IMR-90 (cell line): ENCODE measurements at regions not wholly inside any gene's neighbourhood (a gene's known extent, or its start where the extent isn't known, plus 50 kb on each side); places are given as distances from the start of the nearest gene placed in this dataset.

Experiments
- ATAC-seq: fragments of 200-7000 bp; cut with Tn5 transposase; 2 replicates; pipeline ENCODE4 v1.9.1; 2020; ENCODE audit warnings: low read depth, mild to moderate bottlenecking, moderate library complexity
- BruUV-seq: library from RNA; stranded (reverse); fragments of 400-500 nt; replicated peaks from 2 replicates; lab custom pipeline; 2021; lab: Mats Ljungman, UMichigan
- CTCF ChIA-PET: fragments of 300-600 bp; formaldehyde crosslinking; extraction: SDS; loops from one replicate; lab custom pipeline; 2021; ENCODE audit warnings: antibody characterized with exemption; lab: Yijun Ruan, JAX
- POLR2A ChIA-PET: fragments of 300-600 bp; sonication (Branson Sonifier 250); formaldehyde crosslinking; loops from one replicate; lab custom pipeline; 2022; ENCODE audit warnings: antibody characterized with exemption; ENCODE audit not compliant: unreplicated experiment; lab: Charles Lee
- DNase-seq: peaks from one replicate; pipeline ENCODE4 v3.0.0; 2013
- H2AFZ ChIP-seq: replicated peaks from 2 replicates; pipeline ENCODE3; 2013; ENCODE audit warnings: low read length, mild to moderate bottlenecking; ENCODE audit not compliant: poor library complexity
- H2AK5ac ChIP-seq: 2 replicates; pipeline ENCODE4 v1.6.1; 2013; ENCODE audit warnings: low read depth, low read length, inconsistent platforms
- H2AK9ac ChIP-seq: replicated peaks from 2 replicates; pipeline ENCODE3; 2013; ENCODE audit warnings: mild to moderate bottlenecking, low read depth, low read length, moderate library complexity; ENCODE audit not compliant: poor library complexity
- H2BK120ac ChIP-seq: 2 replicates; pipeline ENCODE4 v1.6.1; 2013; ENCODE audit warnings: low read depth, low read length, inconsistent platforms
- H2BK15ac ChIP-seq: 3 replicates; pipeline ENCODE4 v1.6.1; 2013; ENCODE audit warnings: low read depth, low read length, inconsistent platforms
- H2BK20ac ChIP-seq: 2 replicates; pipeline ENCODE4 v1.6.1; 2013; ENCODE audit warnings: low read depth, mild to moderate bottlenecking, inconsistent platforms, low read length, moderate library complexity
- H2BK5ac ChIP-seq: 2 replicates; pipeline ENCODE4 v1.6.1; 2013; ENCODE audit warnings: mild to moderate bottlenecking, low read depth, low read length, inconsistent platforms; ENCODE audit not compliant: poor library complexity, severe bottlenecking
- H3K14ac ChIP-seq: replicated peaks from 2 replicates; pipeline ENCODE4 v1.6.1; 2013; ENCODE audit warnings: low read depth, low read length, inconsistent platforms
- H3K18ac ChIP-seq: 2 replicates; pipeline ENCODE4 v1.6.1; 2013; ENCODE audit warnings: low read depth, low read length, control low read depth
- H3K23ac ChIP-seq: 2 replicates; pipeline ENCODE4 v1.6.1; 2013; ENCODE audit warnings: low read depth, low read length, inconsistent platforms
- H3K27ac ChIP-seq: 2 replicates; pipeline ENCODE4 v1.5.1; 2013; ENCODE audit warnings: mild to moderate bottlenecking, control low read depth, low read length; ENCODE audit not compliant: insufficient read depth
- H3K27me3 ChIP-seq: 2 replicates; pipeline ENCODE4 v1.6.1; 2013; ENCODE audit warnings: low read length; ENCODE audit not compliant: control insufficient read depth, insufficient read depth
- H3K36me3 ChIP-seq: 2 replicates; pipeline ENCODE4 v1.6.1; 2013; ENCODE audit warnings: low read length, mixed read lengths; ENCODE audit not compliant: control insufficient read depth, insufficient read depth
- H3K4ac ChIP-seq: 2 replicates; pipeline ENCODE4 v1.6.1; 2013; ENCODE audit warnings: low read depth, low read length, inconsistent platforms
- H3K4me1 ChIP-seq: 2 replicates; pipeline ENCODE4 v1.6.1; 2013; ENCODE audit warnings: low read length, mixed read lengths; ENCODE audit not compliant: control insufficient read depth, insufficient read depth
- H3K4me2 ChIP-seq: 2 replicates; pipeline ENCODE4 v1.6.1; 2013; ENCODE audit warnings: low read depth, mild to moderate bottlenecking, control low read depth, low read length, moderate library complexity
- H3K4me3 ChIP-seq: 2 replicates; pipeline ENCODE4 v1.5.1; 2013; ENCODE audit warnings: low read depth, mild to moderate bottlenecking, control low read depth, low read length, moderate library complexity; ENCODE audit not compliant: insufficient read depth
- H3K56ac ChIP-seq: 2 replicates; pipeline ENCODE4 v1.6.1; 2013; ENCODE audit warnings: low read length, inconsistent platforms; ENCODE audit not compliant: insufficient read depth; ENCODE audit errors: extremely low read depth
- H3K79me1 ChIP-seq, 2 experiments: 2 replicates each; pipeline ENCODE4 v1.6.1; 2013; ENCODE audit warnings: low read length in 2 of 2, inconsistent platforms in 1 of 2, low read depth in 1 of 2
- H3K9ac ChIP-seq: 2 replicates; pipeline ENCODE4 v1.6.1; 2013; ENCODE audit warnings: low read depth, low read length, control low read depth
- H3K9me1 ChIP-seq: 2 replicates; pipeline ENCODE4 v1.6.1; 2013; ENCODE audit warnings: low read length, inconsistent platforms; ENCODE audit not compliant: insufficient read depth
- H3K9me3 ChIP-seq: 2 replicates; pipeline ENCODE4 v1.6.1; 2013; ENCODE audit warnings: low read length; ENCODE audit not compliant: control insufficient read depth, insufficient read depth
- H4K20me1 ChIP-seq: 2 replicates; pipeline ENCODE4 v1.6.1; 2013; ENCODE audit warnings: low read length, inconsistent platforms; ENCODE audit not compliant: insufficient read depth
- H4K5ac ChIP-seq: 2 replicates; pipeline ENCODE4 v1.6.1; 2013; ENCODE audit warnings: mild to moderate bottlenecking, low read depth, low read length, control low read depth
- H4K8ac ChIP-seq, 2 experiments: 2 replicates each; pipeline ENCODE4 v1.6.1; 2013; ENCODE audit warnings: low read depth in 2 of 2, low read length in 2 of 2, control low read depth in 1 of 2, inconsistent platforms in 1 of 2
- H4K91ac ChIP-seq: 2 replicates; pipeline ENCODE4 v1.6.1; 2013; ENCODE audit warnings: low read depth, low read length, inconsistent platforms; ENCODE audit not compliant: insufficient read depth
- CEBPB ChIP-seq: IDR thresholded peaks from 2 replicates; pipeline ENCODE4 v1.6.1; 2012; ENCODE audit warnings: low read depth, low read length, improper control_type of control experiment
- MAZ ChIP-seq: IDR thresholded peaks from 2 replicates; pipeline ENCODE4 v1.6.1; 2012; ENCODE audit warnings: low read depth, mild to moderate bottlenecking, low read length, improper control_type of control experiment, moderate library complexity, borderline replicate concordance
- POLR2A ChIP-seq: IDR thresholded peaks from 2 replicates; pipeline ENCODE4 v1.6.1; 2012; ENCODE audit warnings: mild to moderate bottlenecking, low read depth, low read length
- RCOR1 ChIP-seq: IDR thresholded peaks from 2 replicates; pipeline ENCODE4 v1.6.1; 2012; ENCODE audit warnings: mild to moderate bottlenecking, low read length, improper control_type of control experiment; ENCODE audit not compliant: insufficient replicate concordance
- RFX5 ChIP-seq: IDR thresholded peaks from 2 replicates; pipeline ENCODE4 v1.8.0; 2012; ENCODE audit warnings: low read depth, mild to moderate bottlenecking, low read length, moderate library complexity
- WGBS, 2 experiments: methylation state at CpG; one replicate each; pipeline versions ENCODE4 v1.1.5 to v1.1.7; 2013; ENCODE audit warnings: missing lambda C conversion rate in 2 of 2; ENCODE audit not compliant: insufficient read length in 1 of 2; ENCODE audit errors: extremely low coverage in 2 of 2; 5-methylcytosine and 5-hydroxymethylcytosine counted together
- dilution Hi-C: fragments of 300-500 bp; cut with HindIII; formaldehyde crosslinking; loops from one replicate; pipeline ENCODE4 v1.14.3; 2018; ENCODE audit warnings: low sequenced_read_pairs; ENCODE audit not compliant: unreplicated experiment
- in situ Hi-C: fragments of 300-500 bp; cut with MboI; formaldehyde crosslinking; loops from 3 replicates; pipeline ENCODE4 v1.14.3; 2019; ENCODE audit warnings: low sequenced_read_pairs, inconsistent platforms, mixed read lengths
- intact Hi-C: fragments of 100-400 bp; cut with micrococcal nuclease; formaldehyde crosslinking; loops from 2 replicates; pipeline ENCODE4 v1.10.0; 2022

DNA sequence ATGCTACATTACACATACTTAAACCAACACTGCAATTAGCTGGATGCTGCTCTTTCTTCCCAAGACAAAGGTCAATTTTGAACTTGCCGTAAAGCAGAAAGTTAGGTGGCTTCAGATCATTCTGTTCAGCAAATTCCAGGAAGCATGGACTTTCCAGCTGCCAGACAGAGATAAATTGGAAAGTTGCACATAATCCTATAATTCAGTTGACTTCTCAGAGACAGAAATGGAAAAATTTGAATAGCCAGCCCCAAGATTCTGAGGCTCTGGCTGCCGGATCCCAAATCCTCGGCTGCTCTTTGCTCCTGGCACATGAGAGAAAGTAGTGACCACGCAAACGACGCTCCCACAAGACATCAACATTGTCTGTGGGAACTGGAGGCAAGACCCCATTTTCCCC lies 105.0 kb upstream of the VIPR2 start:
- Histone ChIP-seq H2AK5ac (no peak overlapping the region), H3K4me2 (no peak overlapping the region), H3K9me3 (peaks cover 12% of the 10 kb centered on the region; the same call in 1 of the 2 replicates), H2AFZ (no peak overlapping the region), H3K4ac (no peak overlapping the region), H3K56ac (no peak overlapping the region), H3K23ac (no peak overlapping the region), H3K4me3 (no peak overlapping the region), H3K14ac (no peak overlapping the region), H3K27me3 (no peaks in the 10 kb centered on the region), H3K4me1 (no peaks in the 10 kb centered on the region), H3K36me3 (no peaks in the 10 kb centered on the region), H3K9me1 (no peaks in the 10 kb centered on the region), H2BK120ac (no peak overlapping the region), H4K8ac (no peak overlapping the region), H4K91ac (no peak overlapping the region), H2AK9ac (no peak overlapping the region), H3K27ac (no peak overlapping the region), H3K18ac (no peak overlapping the region), H2BK20ac (no peak overlapping the region), H4K20me1 (no peaks in the 10 kb centered on the region), H3K79me1 (no peaks in the 10 kb centered on the region), H2BK5ac (no peak overlapping the region), H4K5ac (no peak overlapping the region), H2BK15ac (no peak overlapping the region), H3K9ac (no peak overlapping the region)
- dilution Hi-C loops (no loop called here), intact Hi-C loops (no loop called here), in situ Hi-C loops (no loop called here)
- TF ChIP-seq RCOR1 = no peak
- TF ChIP-seq MAZ = no peak
- no peak for TF ChIP-seq CEBPB
- no peak for TF ChIP-seq RFX5
- no peak for TF ChIP-seq POLR2A
- DNase-seq = no peak
- no peak for ATAC-seq
- ChIA-PET POLR2A (no interaction called here), CTCF (no interaction called here)
- WGBS, 2 experiments = no CpG with 5 or more reads among the region's 6 CpGs
- BruUV-seq = no TSS peak
